A673 (cell line): ENCODE measurements at regions not wholly inside any gene's neighbourhood (a gene's known extent, or its start where the extent isn't known, plus 50 kb on each side); places are given as distances from the start of the nearest gene placed in this dataset.
A peak's percentile ranks its signal among the peaks of the same experiment; 100 is the strongest.

Experiments used
- BruUV-seq: library from RNA; stranded (reverse); fragments of 400-500 nt; replicated peaks from 2 replicates; lab custom pipeline; 2021; lab: Mats Ljungman, UMichigan
- CTCF ChIA-PET: fragments of 300-600 bp; sonication (Branson Sonifier 250); formaldehyde crosslinking; loops from one replicate; lab custom pipeline; 2022; ENCODE audit warnings: antibody characterized with exemption; lab: Charles Lee
- POLR2A ChIA-PET: fragments of 300-600 bp; sonication (Branson Sonifier 250); formaldehyde crosslinking; loops from one replicate; lab custom pipeline; 2022; ENCODE audit warnings: antibody characterized with exemption; ENCODE audit not compliant: low non-redundant PET; lab: Charles Lee
- DNase-seq: peaks from one replicate; pipeline ENCODE4 v3.0.0-alpha.2; 2015; ENCODE audit warnings: low spot score
- H3K27ac ChIP-seq: fragments of 200-600 bp; sonication (generic); 2 replicates; pipeline ENCODE4 v1.5.1; 2016; ENCODE audit warnings: mixed run types, low read depth, mild to moderate bottlenecking, mixed read lengths, antibody characterized with exemption, low read length; ENCODE audit not compliant: poor library complexity, severe bottlenecking
- H3K27me3 ChIP-seq: fragments of 200-600 bp; sonication (generic); replicated peaks from 2 replicates; pipeline ENCODE4 v1.6.1; 2017; ENCODE audit warnings: mixed run types, low read depth, mild to moderate bottlenecking, mixed read lengths, antibody characterized with exemption, low read length; ENCODE audit not compliant: insufficient read depth, poor library complexity
- H3K36me3 ChIP-seq: fragments of 200-600 bp; sonication (generic); 2 replicates; pipeline ENCODE4 v1.6.1; 2016; ENCODE audit warnings: mixed run types, mild to moderate bottlenecking, mixed read lengths, antibody characterized with exemption, low read length; ENCODE audit not compliant: insufficient read depth, poor library complexity, severe bottlenecking
- H3K4me1 ChIP-seq: fragments of 200-600 bp; sonication (generic); 2 replicates; pipeline ENCODE4 v1.6.1; 2017; ENCODE audit warnings: mixed run types, mild to moderate bottlenecking, mixed read lengths, antibody characterized with exemption, low read length; ENCODE audit not compliant: insufficient read depth, poor library complexity, severe bottlenecking
- H3K4me3 ChIP-seq: fragments of 200-600 bp; sonication (generic); 2 replicates; pipeline ENCODE4 v1.5.1; 2016; ENCODE audit warnings: low read depth, mixed run types, mild to moderate bottlenecking, mixed read lengths, low read length; ENCODE audit not compliant: poor library complexity, severe bottlenecking
- H3K9me3 ChIP-seq: fragments of 200-600 bp; sonication (generic); 2 replicates; pipeline ENCODE4 v1.6.1; 2016; ENCODE audit warnings: mixed run types, low read depth, mild to moderate bottlenecking, mixed read lengths, antibody characterized with exemption, low read length; ENCODE audit not compliant: poor library complexity, severe bottlenecking
- CTCF ChIP-seq: fragments of 300-800, 200-600 bp; sonication (generic); conservative IDR thresholded peaks from 2 replicates; pipeline ENCODE4 v1.5.1; 2017; ENCODE audit warnings: low read depth, mild to moderate bottlenecking, antibody characterized with exemption, low read length, moderate library complexity, mixed read lengths
- EZH2 ChIP-seq: fragments of 200-600 bp; sonication (generic); IDR thresholded peaks from 2 replicates; pipeline ENCODE4 v1.6.1; 2017; ENCODE audit warnings: borderline replicate concordance, low read depth, mild to moderate bottlenecking, mixed read lengths, antibody characterized with exemption, low read length; ENCODE audit not compliant: poor library complexity, severe bottlenecking
- intact Hi-C: fragments of 100-400 bp; cut with micrococcal nuclease; formaldehyde crosslinking; loops from one replicate; pipeline ENCODE4 v1.10.0; 2022; ENCODE audit not compliant: unreplicated experiment

GRCh38 chr3:168696051-168696450, 600.3 kb upstream of the GOLIM4 start:
- intact Hi-C loops: no loop called here
- H3K4me1 ChIP-seq: no peaks in the 10 kb centered on the region
- TF ChIP-seq CTCF: no peak
- no peaks in the 10 kb centered on the region for H3K9me3 ChIP-seq
- H3K36me3 ChIP-seq: no peaks in the 10 kb centered on the region
- ChIA-PET CTCF (interaction anchor here (0.6 kb wide), 1 partner anchor 728 kb away, joined by 4 read pairs; no protein-coding TSS in a partner anchor), POLR2A (no interaction called here)
- DNase-seq: no peak
- peaks cover 32% of the 10 kb centered on the region for H3K27me3 ChIP-seq
- no TSS peak for BruUV-seq
- H3K4me3 ChIP-seq: no peak overlapping the region
- H3K27ac ChIP-seq: no peak overlapping the region

DNA sequence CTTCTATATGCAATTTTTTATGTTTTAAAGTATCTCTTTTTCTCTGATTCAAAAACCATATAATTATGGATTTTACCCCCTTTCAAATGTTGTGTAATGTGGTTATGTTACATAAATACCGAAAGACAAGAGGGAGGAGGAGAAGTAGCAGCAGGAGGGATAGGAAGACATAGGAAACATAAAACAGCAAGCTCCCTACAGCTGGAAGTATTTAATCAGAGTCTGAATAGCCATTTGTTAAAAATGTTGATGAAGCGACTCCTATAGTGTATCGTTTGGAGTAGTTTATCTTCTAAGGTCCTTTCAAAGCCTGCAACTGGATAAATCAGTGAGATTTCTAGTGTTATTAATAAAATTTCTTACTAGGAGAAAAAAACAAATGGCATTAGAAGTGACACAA, 598.1 kb upstream of the GOLIM4 start:
- peaks cover 36% of the 10 kb centered on the region for H3K27me3 ChIP-seq
- TF ChIP-seq CTCF (no peak), EZH2 (no peak)
- ChIA-PET POLR2A (no interaction called here), CTCF (no interaction called here)
- no peaks in the 10 kb centered on the region for H3K4me1 ChIP-seq
- no peak overlapping the region for H3K27ac ChIP-seq
- no peaks in the 10 kb centered on the region for H3K9me3 ChIP-seq
- peak; percentile 11 for DNase-seq
- no TSS peak for BruUV-seq
- no peak overlapping the region for H3K4me3 ChIP-seq
- H3K36me3 ChIP-seq: no peaks in the 10 kb centered on the region
- intact Hi-C loops: no loop called here

DNA sequence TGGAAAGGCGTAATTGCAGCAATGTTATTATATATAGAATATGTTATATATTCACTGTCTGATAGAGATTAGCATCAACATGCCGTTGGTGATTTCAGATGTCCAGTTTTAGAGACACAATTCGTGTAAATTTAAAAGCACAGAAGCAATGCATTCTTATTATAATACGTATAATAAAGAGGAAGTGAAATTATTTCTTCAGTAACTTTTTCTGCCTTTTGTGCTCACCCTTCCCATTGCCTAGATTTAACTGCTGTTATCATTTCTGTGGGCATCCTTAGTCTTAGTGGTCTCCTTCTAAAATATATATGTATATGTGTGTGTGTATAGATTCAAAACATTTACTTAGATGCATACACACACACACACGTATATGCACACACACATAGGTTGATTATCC, 592.5 kb upstream of the GOLIM4 start:
- H3K27ac ChIP-seq: no peak overlapping the region
- no peaks in the 10 kb centered on the region for H3K4me1 ChIP-seq
- TF ChIP-seq CTCF: no peak
- no peak for TF ChIP-seq EZH2
- no peaks in the 10 kb centered on the region for H3K9me3 ChIP-seq
- H3K4me3 ChIP-seq: no peak overlapping the region
- CTCF ChIA-PET: no interaction called here
- H3K27me3 ChIP-seq: peaks cover 11% of the 10 kb centered on the region
- BruUV-seq: no TSS peak
- POLR2A ChIA-PET: no interaction called here
- DNase-seq: no peak
- no peaks in the 10 kb centered on the region for H3K36me3 ChIP-seq
- intact Hi-C loops: no loop called here
